SHP77 treated with DMSO at 0.1 percent for 48 hours (cell line): ENCODE measurements at regions not wholly inside any gene's neighbourhood (a gene's known extent, or its start where the extent isn't known, plus 50 kb on each side); places are given as distances from the start of the nearest gene placed in this dataset.

Experiments used
- DNase-seq: peaks from one replicate; lab custom pipeline; 2025; lab: John Stamatoyannopoulos, UW

DNA sequence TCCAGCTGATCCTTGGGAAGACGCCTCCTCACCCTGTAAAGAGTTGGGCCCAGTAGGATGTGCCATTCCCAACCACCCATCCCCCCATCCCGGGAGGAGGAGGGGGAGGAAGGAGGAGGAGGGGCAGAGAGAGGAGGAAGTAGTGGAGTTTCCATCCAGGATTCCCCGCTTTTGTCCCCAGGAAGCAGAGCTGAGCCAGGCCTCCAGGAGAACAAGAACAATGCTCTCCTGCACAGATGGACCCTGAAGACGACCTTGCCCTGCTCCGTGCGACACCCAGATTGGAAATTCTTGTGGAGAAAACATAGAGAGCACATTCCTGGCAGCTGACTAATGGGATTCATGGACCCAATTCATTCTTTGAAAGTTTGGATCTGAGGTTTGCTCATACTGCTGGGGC lies 132.3 kb upstream of the CRY1 start:
- no peak for DNase-seq

DNA sequence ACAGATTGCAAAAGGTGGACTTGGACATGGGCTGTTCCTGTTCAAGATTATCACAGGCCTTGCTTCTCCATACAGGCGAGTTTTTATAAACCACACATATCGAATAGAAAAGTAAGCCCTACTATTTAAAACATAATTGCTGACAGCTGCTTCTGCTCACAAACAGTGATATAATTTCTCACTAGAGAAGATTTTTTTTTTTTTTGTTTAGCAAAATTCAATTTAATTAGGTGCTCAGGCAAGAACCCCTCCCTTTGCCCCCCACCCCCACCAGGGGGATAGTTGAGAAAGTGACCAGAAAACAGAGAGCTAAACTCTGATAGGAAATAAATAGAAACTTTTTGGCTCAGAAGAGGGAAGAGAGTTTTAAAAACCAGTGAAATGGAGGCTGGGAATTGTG lies 132.8 kb upstream of the CRY1 start:
- DNase-seq, result no peak

DNA sequence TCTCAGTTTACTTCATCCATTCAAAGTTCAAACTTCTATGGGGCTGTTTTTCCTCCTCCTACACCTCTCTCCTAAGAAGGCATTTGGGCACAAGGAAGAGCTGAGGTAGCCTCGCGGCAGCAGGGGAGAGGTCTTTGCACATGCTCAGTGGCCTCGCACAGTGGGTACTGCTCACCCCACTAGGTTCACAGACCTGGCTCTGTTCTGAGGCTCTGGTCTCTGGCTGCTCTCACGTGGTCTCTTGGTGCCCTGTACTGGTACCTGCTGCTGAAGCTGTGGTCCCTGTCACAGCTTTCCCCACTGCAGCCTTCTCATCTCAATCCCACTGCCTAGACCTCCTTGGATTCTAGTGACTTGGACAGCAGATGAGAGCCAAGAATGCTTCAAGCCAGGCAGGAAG lies 134.7 kb upstream of the CRY1 start:
- no peak for DNase-seq

DNA sequence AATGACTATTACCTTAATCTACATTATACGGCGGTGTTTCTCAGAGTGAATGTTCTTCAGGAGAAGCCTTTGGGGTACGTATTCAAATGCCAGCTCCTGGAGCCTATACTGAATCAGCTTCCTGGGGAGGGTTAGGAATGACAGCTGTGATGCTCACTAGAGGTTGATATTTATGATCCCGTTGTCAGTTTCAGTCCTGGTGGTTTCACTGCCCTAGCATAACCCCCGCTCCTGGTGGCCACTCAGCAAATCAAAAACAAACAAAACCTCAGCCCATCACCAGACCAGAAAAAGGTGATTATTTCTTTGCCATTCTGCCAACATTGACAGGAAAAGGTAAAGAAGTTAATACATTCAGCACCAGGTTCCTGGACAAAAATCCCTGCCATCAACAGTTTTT lies 136.5 kb upstream of the CRY1 start:
- no peak for DNase-seq

DNA sequence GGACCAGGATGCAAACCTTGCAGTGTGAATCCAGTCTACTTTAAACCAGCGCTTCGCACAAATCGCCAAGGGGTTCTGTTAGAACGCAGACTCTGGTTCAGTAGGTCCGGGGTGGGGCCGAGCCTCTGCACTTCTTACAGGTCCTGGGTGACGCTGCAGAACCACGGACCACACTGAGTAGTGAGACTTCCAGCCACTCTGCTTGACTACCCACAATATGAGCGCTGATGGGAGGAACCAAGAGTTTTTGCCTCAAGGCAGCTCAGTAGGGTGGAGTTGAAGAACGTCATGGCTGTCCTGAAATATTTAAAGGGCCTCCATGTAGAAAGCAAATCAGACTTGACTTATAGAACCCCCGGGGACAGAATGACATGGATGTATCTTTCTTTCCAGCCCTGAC lies 138.0 kb upstream of the CRY1 start:
- DNase-seq, result no peak

DNA sequence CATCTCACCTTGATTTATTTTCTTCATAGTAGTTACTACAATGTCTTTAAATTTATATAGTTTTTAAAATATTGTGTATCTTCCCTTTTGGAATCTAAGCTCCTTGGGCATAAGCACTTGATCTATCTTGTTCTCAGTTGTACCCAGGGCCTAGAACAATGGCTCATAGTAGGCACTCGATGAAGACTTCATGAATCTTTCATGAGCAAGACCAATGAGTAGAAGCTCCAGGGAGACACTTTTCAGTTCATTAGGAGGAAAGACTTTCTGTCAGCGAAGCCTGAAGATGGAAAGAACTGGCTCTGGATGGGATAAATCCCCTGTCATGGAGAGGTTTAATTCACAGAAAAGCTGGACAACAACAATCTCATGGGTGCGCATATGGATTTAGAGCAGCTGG lies 140.2 kb upstream of the CRY1 start:
- no peak for DNase-seq

DNA sequence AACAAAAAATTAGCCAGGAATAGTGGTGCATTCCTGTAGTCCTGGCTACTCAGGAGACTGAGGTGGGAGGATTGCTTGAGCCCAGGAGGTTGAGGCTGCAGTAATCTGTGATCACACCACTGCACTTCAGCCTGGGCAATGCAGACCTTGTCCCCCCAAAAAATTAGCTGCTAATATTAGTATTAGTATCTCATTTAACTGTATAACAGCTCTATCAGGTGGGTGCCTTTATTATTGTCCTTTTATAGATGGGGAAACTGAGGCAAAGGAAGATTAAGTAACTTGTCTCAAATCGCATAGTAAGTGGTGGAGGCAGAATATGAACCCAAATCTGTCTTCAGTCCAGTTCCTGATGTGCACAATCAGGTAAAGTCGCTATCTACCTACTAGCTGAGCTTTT lies 142.3 kb upstream of the CRY1 start:
- DNase-seq, result no peak

DNA sequence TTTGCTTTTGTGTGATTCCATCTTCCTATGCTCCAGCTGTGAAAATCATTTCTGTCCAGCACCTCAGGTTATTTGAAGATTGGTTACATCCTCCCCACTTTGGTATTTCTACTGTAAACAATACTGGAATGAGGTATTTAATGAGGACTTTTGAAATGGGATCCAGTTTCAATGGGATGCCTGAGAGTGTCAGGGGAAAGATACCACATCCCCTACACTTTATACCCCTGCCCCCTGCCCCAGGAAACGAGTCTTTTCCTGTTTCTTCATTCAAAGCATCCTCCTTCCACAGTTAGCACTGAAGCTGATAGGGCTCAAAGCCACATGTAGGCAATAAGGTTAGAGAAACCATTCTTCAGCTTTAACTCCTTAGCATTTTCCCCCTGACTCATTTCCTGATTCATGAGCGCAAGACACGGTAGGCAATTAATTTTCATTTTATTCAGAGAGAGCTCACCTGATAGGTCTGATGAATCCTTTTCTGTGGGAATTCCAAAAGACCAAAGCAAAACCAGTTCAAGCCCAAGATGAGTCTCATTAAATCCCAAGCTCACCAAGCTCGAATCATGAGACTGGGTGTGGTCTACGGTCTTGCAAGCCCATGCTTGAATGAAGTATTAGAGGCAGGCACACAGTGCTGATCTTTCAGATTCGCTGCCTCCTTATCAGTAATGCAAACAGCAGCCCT lies 143.6 kb upstream of the CRY1 start:
- no peak for DNase-seq

DNA sequence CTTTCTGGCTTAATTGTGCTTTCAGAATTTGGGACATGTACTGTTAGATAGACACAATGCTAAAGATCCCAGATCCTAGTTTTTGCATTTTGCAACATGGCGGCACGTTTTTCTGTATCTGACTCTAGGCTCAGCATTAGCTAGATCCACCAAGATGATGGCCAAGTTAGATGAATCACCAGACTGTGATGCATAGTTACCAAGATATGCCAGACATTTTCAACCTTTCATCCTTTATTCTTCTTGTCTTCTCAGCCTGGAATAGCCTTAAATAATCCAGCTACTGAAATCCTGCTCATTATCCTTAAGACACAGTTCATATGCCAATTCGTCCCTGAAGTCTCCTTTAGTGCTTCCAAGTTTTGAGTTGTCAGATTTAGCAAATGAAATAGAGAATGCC lies 144.9 kb upstream of the CRY1 start:
- no peak for DNase-seq

DNA sequence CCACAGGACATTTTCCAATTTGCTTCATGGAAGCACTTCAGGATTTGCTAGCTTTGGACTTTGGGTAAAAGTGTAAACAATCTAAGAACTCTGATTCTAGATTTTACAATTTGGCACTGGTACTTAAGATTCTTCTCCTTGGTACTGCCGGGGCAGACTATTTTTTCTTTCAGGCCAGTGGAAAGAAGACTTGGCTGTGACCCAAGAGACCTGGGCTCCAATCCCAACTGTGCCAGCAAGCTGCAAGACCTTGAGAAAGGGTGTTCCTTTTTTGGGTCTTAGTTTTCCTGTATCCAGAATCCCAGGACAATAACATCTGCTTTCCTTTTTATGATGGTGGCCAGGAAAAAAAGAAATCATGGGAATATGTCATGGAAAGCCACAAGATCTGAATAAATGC lies 148.1 kb upstream of the CRY1 start:
- DNase-seq, result no peak

DNA sequence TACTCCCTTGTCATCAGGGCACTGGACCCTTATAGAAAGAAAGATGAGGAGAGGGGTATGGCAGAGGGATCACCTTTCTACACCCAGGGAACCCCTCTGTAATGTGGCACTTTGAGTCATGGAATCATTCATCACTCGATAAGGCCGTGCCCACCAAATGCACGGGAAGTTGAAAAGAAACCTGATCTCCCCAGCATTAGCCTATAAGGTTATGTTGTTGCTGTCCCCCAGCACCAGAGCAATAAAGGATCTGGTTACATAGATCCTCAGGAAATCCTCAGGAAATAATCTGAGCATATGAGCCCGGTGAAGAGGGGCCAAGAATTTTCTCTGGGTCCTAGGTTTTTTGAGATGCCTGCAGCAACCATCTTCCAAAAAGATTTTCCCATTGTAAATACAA lies 148.8 kb upstream of the CRY1 start:
- DNase-seq, result no peak

DNA sequence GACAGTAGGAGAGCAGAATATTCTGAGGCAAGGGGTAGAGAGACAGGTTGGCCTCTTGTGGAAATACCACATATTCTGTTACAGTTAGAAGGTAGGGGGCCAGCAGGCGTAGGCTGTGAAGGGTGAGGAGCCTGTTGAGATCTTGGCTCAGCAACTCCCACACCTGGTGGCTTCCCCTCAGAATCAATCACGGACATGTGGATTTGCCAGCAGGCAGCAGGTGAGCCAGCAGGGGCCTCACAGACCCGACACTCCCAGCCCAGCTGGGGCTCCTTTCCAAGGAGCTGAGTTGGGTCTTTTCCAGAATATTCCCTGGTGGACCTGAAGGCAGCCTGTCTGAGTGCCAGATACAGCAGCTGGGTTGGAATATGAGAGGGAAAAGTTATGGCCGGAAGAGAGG lies 150.0 kb upstream of the CRY1 start:
- no peak for DNase-seq

DNA sequence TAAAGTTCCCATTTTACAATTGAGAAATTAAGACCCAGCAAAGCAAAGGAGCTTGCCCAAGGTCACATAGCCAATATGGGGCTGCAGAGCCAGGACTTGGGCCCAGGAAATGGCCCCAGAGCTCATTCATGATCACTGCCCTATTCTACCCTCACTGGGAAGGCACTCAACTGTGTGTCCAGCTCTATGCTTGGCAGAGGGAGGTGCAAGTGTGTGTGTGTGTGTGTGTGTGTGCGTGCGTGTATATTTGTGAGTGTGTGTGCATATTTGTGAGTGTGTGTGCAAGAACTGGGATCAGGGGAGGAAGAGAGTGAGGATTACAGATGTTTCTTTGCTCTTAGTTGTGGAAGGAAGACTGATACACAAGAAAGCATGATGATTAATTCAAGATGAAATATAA lies 151.2 kb upstream of the CRY1 start:
- no peak for DNase-seq

DNA sequence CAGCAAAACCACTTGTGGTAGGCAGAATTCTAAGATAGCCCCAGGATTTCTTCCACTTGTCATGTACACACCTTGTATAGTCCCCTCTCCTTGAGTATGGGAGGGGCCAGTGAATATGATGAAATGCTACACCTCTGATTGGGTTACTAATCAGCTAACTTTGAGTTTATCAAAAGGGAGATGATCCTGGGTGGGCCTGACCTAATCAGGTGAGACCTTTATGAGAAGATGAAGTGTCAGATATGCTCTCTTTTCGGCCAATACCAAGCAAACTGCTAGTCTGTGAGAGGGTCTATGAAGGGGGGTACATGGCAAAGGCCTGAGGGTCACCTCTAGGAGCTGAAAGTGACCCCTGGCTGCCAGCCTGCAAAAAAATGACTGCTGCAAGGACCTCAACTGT lies 154.3 kb upstream of the CRY1 start:
- DNase-seq, result no peak

DNA sequence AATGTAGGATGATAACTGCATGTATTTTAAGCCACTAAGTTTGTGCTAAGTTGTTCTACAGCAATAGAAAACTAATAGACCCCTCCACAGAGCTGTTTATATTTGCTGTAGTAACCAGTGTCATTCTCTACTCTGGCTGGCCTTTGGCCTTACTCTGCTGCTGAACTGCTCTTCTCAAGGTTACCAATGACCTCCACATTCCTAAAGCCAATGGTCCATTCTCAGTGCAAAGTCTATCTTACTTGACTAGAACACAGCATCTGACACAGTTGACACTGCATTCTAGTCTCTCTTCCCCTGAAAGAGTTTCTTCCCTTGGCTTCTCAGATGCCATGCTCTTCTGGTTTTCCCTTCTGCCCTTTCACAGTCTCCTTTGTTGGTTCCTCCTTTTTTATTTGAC lies 154.8 kb upstream of the CRY1 start:
- no peak for DNase-seq

DNA sequence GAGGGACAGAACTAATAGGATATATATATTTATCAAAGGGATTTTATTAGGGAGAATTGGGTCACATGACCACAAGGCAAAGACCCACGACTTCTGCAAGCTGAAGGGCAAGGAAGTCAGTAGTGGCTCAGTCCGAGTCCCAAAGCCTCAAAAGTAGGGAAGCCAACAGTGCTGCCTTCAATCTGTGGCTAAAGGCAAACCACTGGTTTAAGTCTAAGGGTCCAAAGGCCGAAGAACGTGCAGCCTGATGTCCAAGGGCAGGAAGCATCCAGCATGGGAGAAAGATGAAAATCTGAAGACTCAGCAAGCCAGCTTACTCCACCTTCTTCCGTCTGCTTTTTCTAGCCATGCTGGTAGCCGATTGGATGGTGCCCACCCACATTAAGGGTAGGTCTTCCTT lies 157.9 kb upstream of the CRY1 start:
- DNase-seq, result no peak

DNA sequence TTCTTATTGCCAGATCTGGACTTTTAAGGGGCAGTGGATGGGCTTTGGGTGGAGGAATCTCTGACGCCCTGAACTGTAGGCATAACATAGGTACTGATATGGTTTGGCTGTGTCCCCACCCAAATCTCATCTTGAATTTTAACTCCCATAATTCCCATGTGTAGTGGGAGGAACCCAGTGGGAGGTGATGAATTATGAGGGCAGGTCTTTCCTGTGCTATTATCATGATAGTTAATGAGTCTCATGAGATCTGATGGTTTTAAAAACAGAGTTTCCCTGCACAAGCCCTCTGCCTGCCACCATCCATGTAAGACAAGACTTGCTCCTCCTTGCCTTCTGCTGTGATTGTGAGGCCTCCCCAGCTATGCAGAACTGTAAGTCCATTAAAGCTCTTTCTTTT lies 160.0 kb upstream of the CRY1 start:
- DNase-seq, result no peak

DNA sequence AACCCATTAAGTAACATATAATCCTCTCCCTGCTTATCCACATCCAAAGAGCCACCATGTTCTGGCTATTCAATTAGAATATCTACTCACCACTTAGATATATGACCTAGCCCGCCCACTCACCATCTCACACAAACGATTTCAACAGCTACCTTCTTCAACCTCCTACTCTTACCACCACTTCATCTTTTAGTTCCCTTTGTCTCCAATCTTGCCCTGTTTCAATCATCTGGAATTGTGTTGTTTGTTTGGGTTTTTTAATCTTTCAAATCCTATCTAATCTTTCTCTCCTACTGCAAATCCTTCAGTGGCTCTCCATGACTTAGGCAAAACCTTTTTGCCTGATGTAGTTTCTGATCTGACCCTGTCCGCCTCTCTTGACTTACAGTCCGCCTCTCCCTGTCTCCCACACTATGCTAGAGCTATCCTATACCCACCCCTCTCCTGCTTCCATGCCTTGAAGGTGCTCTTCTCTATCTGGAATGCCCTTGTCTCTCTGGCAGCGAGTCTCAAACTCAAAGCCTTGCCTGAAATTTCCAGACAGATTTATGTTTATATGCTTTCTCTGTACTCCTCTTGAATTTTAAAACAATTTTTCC lies 161.0 kb upstream of the CRY1 start:
- DNase-seq, result no peak

DNA sequence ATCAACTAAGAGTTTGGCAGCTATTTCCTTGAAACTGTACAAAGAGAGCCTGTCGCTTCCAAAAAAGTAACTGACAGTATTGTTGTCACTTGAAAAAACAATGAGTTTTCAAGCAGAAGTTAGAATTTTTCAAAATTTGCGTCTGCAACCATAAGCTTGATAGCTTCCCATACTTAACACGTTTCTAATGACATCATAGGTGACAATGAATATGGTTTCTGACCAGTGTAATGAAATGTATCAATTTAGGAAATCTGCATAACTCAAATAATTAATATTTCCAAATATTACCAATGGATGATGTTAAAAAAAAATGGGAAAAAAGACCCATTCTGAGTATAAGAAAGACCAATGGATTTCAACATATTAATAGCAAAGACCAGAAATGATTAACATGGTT lies 165.4 kb upstream of the CRY1 start:
- no peak for DNase-seq

DNA sequence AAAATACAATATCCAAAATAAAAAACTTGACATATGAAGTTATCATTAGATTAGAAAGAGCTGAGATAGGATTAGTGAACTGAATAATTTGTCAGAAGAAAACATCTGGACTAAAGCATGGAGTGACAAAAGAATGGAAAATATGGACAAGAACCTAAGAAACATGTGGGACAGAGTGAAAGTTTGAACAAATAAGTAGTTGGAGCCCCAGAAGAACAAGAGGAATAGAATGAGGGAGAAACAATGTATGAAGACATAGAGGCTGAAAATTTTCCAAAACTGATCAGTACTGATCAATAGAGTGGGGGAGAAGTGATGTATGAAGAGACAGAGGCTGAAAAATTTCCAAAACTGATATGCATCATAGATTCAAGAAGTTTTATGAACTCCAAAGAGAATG lies 170.6 kb upstream of the CRY1 start:
- DNase-seq, result no peak

DNA sequence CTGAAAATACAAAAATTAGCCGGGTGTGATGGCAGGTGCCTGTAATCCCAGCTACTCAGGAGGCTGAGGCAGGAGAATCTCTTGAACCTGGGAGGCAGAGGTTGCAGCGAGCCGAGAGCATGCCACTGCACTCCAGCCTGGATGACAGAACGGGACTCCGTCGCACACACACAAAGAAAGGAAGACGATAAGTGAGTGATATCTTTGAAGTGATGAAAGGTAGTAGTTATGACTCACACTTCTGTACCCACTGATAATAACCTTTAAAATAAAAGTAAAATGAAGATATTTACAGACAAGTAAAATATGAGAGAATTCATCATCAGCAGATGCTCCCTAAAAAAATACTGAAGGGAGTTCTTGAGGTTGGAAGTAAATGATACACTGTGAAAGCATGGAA lies 171.3 kb upstream of the CRY1 start:
- no peak for DNase-seq

DNA sequence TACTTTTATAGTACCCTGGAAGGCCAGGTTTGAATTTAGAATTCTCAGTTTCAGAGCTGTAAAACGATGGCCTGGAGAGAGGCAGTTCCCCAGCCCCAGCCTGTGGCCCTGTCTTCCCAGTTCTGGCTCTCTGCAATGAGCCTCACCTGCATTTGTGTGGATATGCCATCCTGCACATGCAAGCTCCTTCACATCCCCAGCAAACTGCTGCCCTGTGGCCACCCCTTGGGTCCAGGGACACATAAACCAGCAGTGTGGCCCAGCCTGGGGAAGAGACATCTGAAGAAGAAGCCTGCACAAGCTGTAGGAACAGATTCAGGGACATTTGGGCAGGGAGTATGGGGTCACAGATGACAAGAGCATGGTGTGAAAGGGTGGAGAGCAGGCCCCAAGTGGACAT lies 174.3 kb upstream of the CRY1 start:
- DNase-seq, result no peak

DNA sequence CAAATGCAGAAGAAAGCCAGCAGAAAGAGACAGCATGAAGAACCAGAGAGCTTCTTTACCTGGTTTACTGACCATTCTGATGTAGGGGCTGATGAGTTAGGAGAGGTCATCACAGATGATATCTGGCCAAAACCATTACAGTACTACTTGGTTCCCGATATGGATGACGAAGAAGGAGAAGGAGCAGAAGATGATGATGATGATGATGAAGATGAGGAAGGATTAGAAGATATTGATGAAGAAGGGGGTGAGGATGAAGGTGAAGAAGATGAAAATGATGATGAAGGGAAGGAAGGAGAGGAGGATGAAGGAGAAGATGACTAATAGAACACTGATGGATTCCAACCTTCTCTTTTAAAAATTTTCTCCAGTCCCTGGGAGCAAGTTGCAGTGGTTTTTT lies 178.2 kb upstream of the CRY1 start:
- no peak for DNase-seq

DNA sequence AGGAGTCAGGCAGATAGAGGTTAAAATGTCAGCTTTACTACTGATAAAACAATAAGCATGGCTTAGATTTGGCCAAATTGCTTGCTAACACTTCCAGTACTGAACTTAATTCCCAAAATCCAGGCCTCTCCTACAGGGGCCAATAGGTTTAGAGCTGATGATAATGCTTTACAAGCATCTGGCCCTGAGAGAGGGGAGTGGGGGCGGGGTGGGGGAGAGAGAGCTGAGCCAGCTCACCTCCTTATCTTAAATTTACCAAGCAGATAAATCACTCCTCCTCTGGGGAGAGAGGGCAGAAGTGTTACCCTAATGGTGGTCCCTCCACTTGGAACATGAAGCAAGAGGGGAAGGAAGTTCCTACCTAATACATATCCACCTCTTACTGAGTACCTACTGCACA lies 182.2 kb upstream of the CRY1 start:
- DNase-seq, result no peak

DNA sequence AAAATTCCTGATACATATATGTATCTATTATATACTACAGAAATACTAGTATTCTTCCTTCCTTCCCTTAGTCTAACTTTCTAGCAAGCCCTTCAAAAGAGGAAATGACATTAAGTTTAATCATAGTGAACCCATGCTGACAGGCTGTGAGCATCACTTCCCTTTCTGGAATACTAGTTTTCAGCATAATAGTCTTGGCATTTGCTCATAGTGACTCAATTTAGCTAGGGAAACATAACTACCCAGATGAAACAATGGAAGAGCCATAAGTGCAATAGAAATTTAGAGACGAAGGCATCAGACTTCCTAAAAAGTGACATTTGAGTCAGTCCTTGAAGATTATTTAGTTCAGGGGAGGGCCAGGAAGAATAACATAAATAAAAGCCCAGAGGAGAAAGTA lies 184.5 kb upstream of the CRY1 start:
- no peak for DNase-seq
